ENCODE measurements at regions not wholly inside any gene's neighbourhood (a gene's known extent, or its start where the extent isn't known, plus 50 kb on each side); places are given as distances from the start of the nearest gene placed in this dataset.
"Not testable (repeated sequence)": the region's sequence is repeated elsewhere in the genome, so short reads cannot be mapped to it uniquely, and the experiment has no call there.

- no peaks in the 10 kb centered on the region for H3K79me2 ChIP-seq (ENCODE audit: insufficient read depth, low read length)
- no peaks in the 10 kb centered on the region for H3K9me3 ChIP-seq (ENCODE audit: insufficient read depth, low read depth, low read length)
- TF ChIP-seq CTCF (conservative IDR thresholded peaks at IDR 0.05; ENCODE audit: low read length) (peak; percentile 26; the same call in 1 of the 2 replicates), EZH2phosphoT487 (IDR thresholded peaks at IDR 0.05; ENCODE audit: borderline replicate concordance) (no peak)
- no peak overlapping the region for H3K4me3 ChIP-seq (ENCODE audit: low read length, poor library complexity, severe bottlenecking)
- no peaks in the 10 kb centered on the region for H3K4me1 ChIP-seq (ENCODE audit: insufficient read depth, low read length, poor library complexity, severe bottlenecking)
- no peak overlapping the region for H2AFZ ChIP-seq (ENCODE audit: low read length)
- no peak overlapping the region for H3K4me2 ChIP-seq (ENCODE audit: low read depth, low read length, poor library complexity, severe bottlenecking)
- no peaks in the 10 kb centered on the region for H3K9me2 ChIP-seq (replicated peaks; ENCODE audit: low read depth, low read length)
- no peaks in the 10 kb centered on the region for H3F3A ChIP-seq (ENCODE audit: low read depth)
- H3K36me3 ChIP-seq (ENCODE audit: insufficient read depth, low read length): no peaks in the 10 kb centered on the region
- H3K9ac ChIP-seq (ENCODE audit: low read depth, low read length, poor library complexity, severe bottlenecking): no peak overlapping the region
- H3K27me3 ChIP-seq (ENCODE audit: insufficient read depth, low read length, poor library complexity, severe bottlenecking): no peaks in the 10 kb centered on the region
- H4K20me1 ChIP-seq (ENCODE audit: insufficient read depth, low read length, poor library complexity, severe bottlenecking): no peaks in the 10 kb centered on the region
Observed at GRCh38 chrX:4550018-4550417, 836.6 kb upstream of the PRKX start.

GRCh38 chrX:4547213-4547836 lies 833.9 kb upstream of the PRKX start:
- no peaks in the 10 kb centered on the region for H3K9me2 ChIP-seq (replicated peaks; ENCODE audit: low read depth, low read length)
- H3K4me2 ChIP-seq (ENCODE audit: low read depth, low read length, poor library complexity, severe bottlenecking): no peak overlapping the region
- H3K9ac ChIP-seq (ENCODE audit: low read depth, low read length, poor library complexity, severe bottlenecking): no peak overlapping the region
- no peaks in the 10 kb centered on the region for H4K20me1 ChIP-seq (ENCODE audit: insufficient read depth, low read length, poor library complexity, severe bottlenecking)
- no peaks in the 10 kb centered on the region for H3K36me3 ChIP-seq (ENCODE audit: insufficient read depth, low read length)
- H3K4me1 ChIP-seq (ENCODE audit: insufficient read depth, low read length, poor library complexity, severe bottlenecking): no peaks in the 10 kb centered on the region
- H3K27me3 ChIP-seq (ENCODE audit: insufficient read depth, low read length, poor library complexity, severe bottlenecking): no peaks in the 10 kb centered on the region
- H3F3A ChIP-seq (ENCODE audit: low read depth): no peaks in the 10 kb centered on the region
- H3K4me3 ChIP-seq (ENCODE audit: low read length, poor library complexity, severe bottlenecking): no peak overlapping the region
- TF ChIP-seq EZH2phosphoT487 (IDR thresholded peaks at IDR 0.05; ENCODE audit: borderline replicate concordance) (no peak), CTCF (conservative IDR thresholded peaks at IDR 0.05; ENCODE audit: low read length) (peak; percentile 73)
- no peaks in the 10 kb centered on the region for H3K9me3 ChIP-seq (ENCODE audit: insufficient read depth, low read depth, low read length)
- no peak overlapping the region for H2AFZ ChIP-seq (ENCODE audit: low read length)
- H3K79me2 ChIP-seq (ENCODE audit: insufficient read depth, low read length): no peaks in the 10 kb centered on the region

GRCh38 chrX:4546178-4546577 lies 832.7 kb upstream of the PRKX start:
- H3K27me3 ChIP-seq (ENCODE audit: insufficient read depth, low read length, poor library complexity, severe bottlenecking); H3K9ac ChIP-seq (ENCODE audit: low read depth, low read length, poor library complexity, severe bottlenecking); H3K9me2 ChIP-seq (replicated peaks; ENCODE audit: low read depth, low read length); H4K20me1 ChIP-seq (ENCODE audit: insufficient read depth, low read length, poor library complexity, severe bottlenecking); H3K9me3 ChIP-seq (ENCODE audit: insufficient read depth, low read depth, low read length); H2AFZ ChIP-seq (ENCODE audit: low read length); H3F3A ChIP-seq (ENCODE audit: low read depth); H3K4me1 ChIP-seq (ENCODE audit: insufficient read depth, low read length, poor library complexity, severe bottlenecking); H3K4me3 ChIP-seq (ENCODE audit: low read length, poor library complexity, severe bottlenecking); H3K36me3 ChIP-seq (ENCODE audit: insufficient read depth, low read length); H3K4me2 ChIP-seq (ENCODE audit: low read depth, low read length, poor library complexity, severe bottlenecking); H3K79me2 ChIP-seq (ENCODE audit: insufficient read depth, low read length): not testable (repeated sequence)

- Histone ChIP-seq H3F3A (ENCODE audit: low read depth) (no peaks in the 10 kb centered on the region), H3K9ac (ENCODE audit: low read depth, low read length, poor library complexity, severe bottlenecking) (no peak overlapping the region), H2AFZ (ENCODE audit: low read length) (no peak overlapping the region), H3K4me2 (ENCODE audit: low read depth, low read length, poor library complexity, severe bottlenecking) (no peak overlapping the region), H3K9me2 (replicated peaks; ENCODE audit: low read depth, low read length) (no peaks in the 10 kb centered on the region), H3K36me3 (ENCODE audit: insufficient read depth, low read length) (no peaks in the 10 kb centered on the region), H3K27me3 (ENCODE audit: insufficient read depth, low read length, poor library complexity, severe bottlenecking) (no peaks in the 10 kb centered on the region), H3K9me3 (ENCODE audit: insufficient read depth, low read depth, low read length) (no peaks in the 10 kb centered on the region), H3K4me3 (ENCODE audit: low read length, poor library complexity, severe bottlenecking) (no peak overlapping the region), H3K79me2 (ENCODE audit: insufficient read depth, low read length) (no peaks in the 10 kb centered on the region), H3K4me1 (ENCODE audit: insufficient read depth, low read length, poor library complexity, severe bottlenecking) (no peaks in the 10 kb centered on the region), H4K20me1 (ENCODE audit: insufficient read depth, low read length, poor library complexity, severe bottlenecking) (no peaks in the 10 kb centered on the region)
- TF ChIP-seq CTCF (conservative IDR thresholded peaks at IDR 0.05; ENCODE audit: low read length) (no peak), EZH2phosphoT487 (IDR thresholded peaks at IDR 0.05; ENCODE audit: borderline replicate concordance) (no peak)
Observed at GRCh38 chrX:4528247-4528646, 814.8 kb upstream of the PRKX start.

Measured in Loucy (cell line).